ENCODE measurements at regions not wholly inside any gene's neighbourhood (a gene's known extent, or its start where the extent isn't known, plus 50 kb on each side); places are given as distances from the start of the nearest gene placed in this dataset.

GRCh38 chr5:6869677-6870076 lies 156.4 kb downstream of the TENT4A start:
- no peak for DNase-seq (ENCODE audit: low read depth)

GRCh38 chr5:6872441-6873160 lies 159.4 kb downstream of the TENT4A start:
- DNase-seq (ENCODE audit: low read depth): no peak

GRCh38 chr5:6873359-6873758 lies 160.1 kb downstream of the TENT4A start:
- DNase-seq (ENCODE audit: low read depth): no peak

- DNase-seq (ENCODE audit: low read depth): no peak
These were observed 162.1 kb downstream of the TENT4A start for GRCh38 chr5:6875376-6875775.

GRCh38 chr5:6877986-6878828 lies 165.0 kb downstream of the TENT4A start:
- DNase-seq (ENCODE audit: low read depth): no peak

GRCh38 chr5:6885581-6885980 lies 172.3 kb downstream of the TENT4A start:
- no peak for DNase-seq (ENCODE audit: low read depth)

- DNase-seq (ENCODE audit: low read depth): no peak
These were observed 173.6 kb downstream of the TENT4A start for GRCh38 chr5:6886866-6887265.

- no peak for DNase-seq (ENCODE audit: low read depth)
These were observed 175.8 kb downstream of the TENT4A start for GRCh38 chr5:6889030-6889429.

- DNase-seq (ENCODE audit: low read depth): no peak
These were observed 186.0 kb downstream of the TENT4A start for GRCh38 chr5:6899221-6899620.

- no peak for DNase-seq (ENCODE audit: low read depth)
These were observed 187.3 kb downstream of the TENT4A start for GRCh38 chr5:6900247-6901227.

GRCh38 chr5:6902094-6902493 lies 188.9 kb downstream of the TENT4A start:
- no peak for DNase-seq (ENCODE audit: low read depth)

- no peak for DNase-seq (ENCODE audit: low read depth)
These were observed 189.4 kb downstream of the TENT4A start for GRCh38 chr5:6902597-6902996.

GRCh38 chr5:6903934-6904333 lies 190.7 kb downstream of the TENT4A start:
- no peak for DNase-seq (ENCODE audit: low read depth)

GRCh38 chr5:6904860-6905259 lies 191.6 kb downstream of the TENT4A start:
- no peak for DNase-seq (ENCODE audit: low read depth)

- DNase-seq (ENCODE audit: low read depth): no peak
These were observed 192.2 kb downstream of the TENT4A start for GRCh38 chr5:6905423-6905822.

- DNase-seq (ENCODE audit: low read depth): no peak
These were observed 192.7 kb downstream of the TENT4A start for GRCh38 chr5:6905883-6906282.

GRCh38 chr5:6907320-6907918 lies 194.2 kb downstream of the TENT4A start:
- DNase-seq (ENCODE audit: low read depth): no peak

GRCh38 chr5:6909901-6910300 lies 196.7 kb downstream of the TENT4A start:
- DNase-seq (ENCODE audit: low read depth): no peak

GRCh38 chr5:6910950-6911349 lies 197.7 kb downstream of the TENT4A start:
- DNase-seq (ENCODE audit: low read depth): no peak

GRCh38 chr5:6914347-6914746 lies 201.1 kb downstream of the TENT4A start:
- DNase-seq (ENCODE audit: low read depth): no peak

GRCh38 chr5:6915574-6915973 lies 202.3 kb downstream of the TENT4A start:
- DNase-seq (ENCODE audit: low read depth): no peak

GRCh38 chr5:6918255-6918654 lies 205.0 kb downstream of the TENT4A start:
- DNase-seq (ENCODE audit: low read depth): no peak
